ENCODE measurements at regions not wholly inside any gene's neighbourhood (a gene's known extent, or its start where the extent isn't known, plus 50 kb on each side); places are given as distances from the start of the nearest gene placed in this dataset.

DNA sequence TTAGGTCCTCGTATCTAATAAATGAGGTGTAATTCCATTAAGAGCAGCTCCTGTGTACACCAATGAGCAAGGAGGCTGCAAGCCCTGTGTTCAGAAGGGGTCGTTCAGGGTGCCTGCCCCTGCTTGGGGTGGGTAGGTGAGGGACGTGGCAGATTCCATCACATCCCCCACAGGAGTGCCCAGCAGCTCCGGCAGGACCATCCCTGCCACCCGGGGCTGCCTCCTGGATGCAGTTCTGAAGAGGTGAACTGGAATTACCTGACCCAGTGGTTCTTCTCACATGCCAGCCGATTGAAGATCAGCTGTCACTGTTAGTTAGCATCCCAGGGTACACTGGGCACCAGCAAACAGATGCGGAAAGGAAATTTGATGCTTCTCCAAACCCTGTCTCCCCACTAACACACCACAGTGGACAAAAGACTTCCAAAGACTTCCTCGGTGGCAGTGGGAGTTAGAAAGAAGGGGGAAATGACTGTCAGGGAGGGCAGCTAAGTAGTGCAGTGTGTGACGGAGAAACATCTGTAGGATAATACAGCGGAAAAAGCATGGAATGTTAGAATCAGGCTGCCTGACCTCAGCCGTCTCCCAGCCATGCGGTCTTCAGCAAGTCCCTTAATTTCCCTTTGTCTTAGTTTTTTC is 313.6 kb upstream of the ZMIZ1 start:
- no peak for DNase-seq (ENCODE audit: low spot score)
- TF ChIP-seq, protein P1, sequence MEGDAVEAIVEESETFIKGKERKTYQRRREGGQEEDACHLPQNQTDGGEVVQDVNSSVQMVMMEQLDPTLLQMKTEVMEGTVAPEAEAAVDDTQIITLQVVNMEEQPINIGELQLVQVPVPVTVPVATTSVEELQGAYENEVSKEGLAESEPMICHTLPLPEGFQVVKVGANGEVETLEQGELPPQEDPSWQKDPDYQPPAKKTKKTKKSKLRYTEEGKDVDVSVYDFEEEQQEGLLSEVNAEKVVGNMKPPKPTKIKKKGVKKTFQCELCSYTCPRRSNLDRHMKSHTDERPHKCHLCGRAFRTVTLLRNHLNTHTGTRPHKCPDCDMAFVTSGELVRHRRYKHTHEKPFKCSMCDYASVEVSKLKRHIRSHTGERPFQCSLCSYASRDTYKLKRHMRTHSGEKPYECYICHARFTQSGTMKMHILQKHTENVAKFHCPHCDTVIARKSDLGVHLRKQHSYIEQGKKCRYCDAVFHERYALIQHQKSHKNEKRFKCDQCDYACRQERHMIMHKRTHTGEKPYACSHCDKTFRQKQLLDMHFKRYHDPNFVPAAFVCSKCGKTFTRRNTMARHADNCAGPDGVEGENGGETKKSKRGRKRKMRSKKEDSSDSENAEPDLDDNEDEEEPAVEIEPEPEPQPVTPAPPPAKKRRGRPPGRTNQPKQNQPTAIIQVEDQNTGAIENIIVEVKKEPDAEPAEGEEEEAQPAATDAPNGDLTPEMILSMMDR (IDR thresholded peaks at IDR 0.05; ENCODE audit: borderline replicate concordance, control extremely low read depth, extremely low read depth, insufficient read depth, missing control alignments): no peak
- in situ Hi-C loops (cut with MboI; ENCODE audit: low sequenced_read_pairs, unreplicated experiment): no loop called here

DNA sequence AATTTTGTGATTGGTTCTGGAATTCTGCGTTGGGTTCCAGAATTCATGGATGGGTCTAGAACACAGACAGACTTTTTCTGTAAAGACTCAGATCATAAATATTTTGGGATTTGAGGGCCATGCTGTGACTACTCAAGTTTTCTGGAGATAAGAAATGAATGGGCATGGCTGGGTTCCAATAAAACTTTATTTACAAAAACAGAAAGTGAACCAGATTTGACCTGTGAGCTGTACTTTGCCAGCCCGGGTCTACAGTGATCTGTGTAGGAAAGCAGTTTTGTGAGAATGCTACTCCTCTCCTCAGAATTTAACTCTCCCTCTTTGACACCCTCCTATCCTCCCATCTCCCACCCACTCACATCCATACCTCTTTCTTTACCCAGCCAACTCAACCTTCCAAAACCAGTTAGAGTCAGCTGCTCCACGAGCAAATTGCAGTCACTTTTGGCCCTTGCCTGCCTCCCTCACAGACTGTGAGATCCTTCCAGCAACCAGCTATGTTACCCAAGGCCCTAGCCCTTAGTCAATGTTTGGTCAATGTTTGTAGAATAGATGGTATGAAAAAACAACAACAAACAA is 312.8 kb upstream of the ZMIZ1 start:
- DNase-seq (ENCODE audit: low spot score): no peak
- in situ Hi-C loops (cut with MboI; ENCODE audit: low sequenced_read_pairs, unreplicated experiment): no loop called here
- TF ChIP-seq, protein P1 (IDR thresholded peaks at IDR 0.05; ENCODE audit: borderline replicate concordance, control extremely low read depth, extremely low read depth, insufficient read depth, missing control alignments): no peak

DNA sequence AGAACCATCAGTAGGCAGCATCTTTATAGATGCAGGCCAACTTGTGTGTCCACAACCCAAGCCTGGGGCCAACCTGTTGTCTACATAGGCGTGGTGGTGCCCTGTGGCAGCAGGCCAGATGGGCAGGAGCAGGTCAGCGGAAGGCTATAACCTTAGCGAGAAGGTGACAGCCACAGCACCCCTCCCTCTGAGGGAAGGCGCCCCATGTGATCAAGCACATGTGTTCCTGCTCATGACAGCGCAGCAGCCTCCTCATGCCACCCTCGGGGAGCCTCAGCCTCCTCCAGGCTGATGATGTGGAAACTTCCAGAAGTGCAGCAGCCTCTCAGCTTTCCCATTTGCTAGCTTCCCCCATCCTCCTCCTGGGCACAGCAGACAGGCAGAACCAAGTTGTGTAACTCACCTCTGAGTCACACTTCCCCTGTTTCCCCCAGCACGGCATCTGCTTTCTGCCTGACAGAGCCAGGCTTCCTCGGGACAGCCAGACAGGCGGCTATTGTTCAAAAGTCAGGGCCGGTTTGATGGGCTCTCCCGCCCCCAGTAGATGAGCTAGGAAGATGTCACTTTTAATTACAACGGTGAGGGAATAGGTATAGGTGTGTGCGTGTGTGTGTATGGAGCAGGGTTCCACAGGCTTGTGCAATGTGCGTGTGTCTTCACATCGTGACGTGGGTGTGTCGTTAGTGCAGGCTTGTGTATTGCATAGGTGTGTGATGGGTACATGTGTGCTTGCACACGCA is 312.0 kb upstream of the ZMIZ1 start:
- TF ChIP-seq, protein P1 (IDR thresholded peaks at IDR 0.05; ENCODE audit: borderline replicate concordance, control extremely low read depth, extremely low read depth, insufficient read depth, missing control alignments): no peak
- DNase-seq (ENCODE audit: low spot score): no peak
- in situ Hi-C loops (cut with MboI; ENCODE audit: low sequenced_read_pairs, unreplicated experiment): no loop called here

DNA sequence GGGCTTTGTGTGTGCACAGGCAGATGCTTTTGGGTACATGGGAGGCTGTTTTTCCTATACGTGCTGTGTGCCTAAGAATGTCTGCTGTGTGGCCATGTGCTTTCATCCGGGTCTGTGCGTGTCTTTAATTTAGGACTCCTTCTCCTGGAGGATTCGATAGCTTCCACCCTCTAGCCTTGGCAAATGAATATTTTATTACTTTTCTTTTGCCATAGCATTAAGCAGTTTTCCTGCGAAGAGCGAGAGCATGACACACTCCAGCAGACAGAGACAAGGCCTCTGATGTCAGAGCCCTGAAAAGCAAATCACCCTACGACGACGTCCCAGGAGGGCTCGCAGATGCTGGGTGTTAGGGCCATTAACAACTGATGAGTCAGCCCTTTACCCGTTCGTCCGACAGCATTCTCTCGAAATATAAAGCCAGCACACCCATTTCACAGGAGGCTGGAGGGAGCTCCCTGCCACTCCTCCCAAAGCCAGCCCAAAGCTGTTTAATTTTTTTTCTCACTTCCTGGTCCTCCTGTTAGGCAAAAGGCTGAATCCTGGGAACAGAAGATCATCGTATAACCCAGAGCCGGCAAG is 311.3 kb upstream of the ZMIZ1 start:
- TF ChIP-seq, protein P1 (IDR thresholded peaks at IDR 0.05; ENCODE audit: borderline replicate concordance, control extremely low read depth, extremely low read depth, insufficient read depth, missing control alignments): no peak
- DNase-seq (ENCODE audit: low spot score): no peak
- in situ Hi-C loops (cut with MboI; ENCODE audit: low sequenced_read_pairs, unreplicated experiment): no loop called here

DNA sequence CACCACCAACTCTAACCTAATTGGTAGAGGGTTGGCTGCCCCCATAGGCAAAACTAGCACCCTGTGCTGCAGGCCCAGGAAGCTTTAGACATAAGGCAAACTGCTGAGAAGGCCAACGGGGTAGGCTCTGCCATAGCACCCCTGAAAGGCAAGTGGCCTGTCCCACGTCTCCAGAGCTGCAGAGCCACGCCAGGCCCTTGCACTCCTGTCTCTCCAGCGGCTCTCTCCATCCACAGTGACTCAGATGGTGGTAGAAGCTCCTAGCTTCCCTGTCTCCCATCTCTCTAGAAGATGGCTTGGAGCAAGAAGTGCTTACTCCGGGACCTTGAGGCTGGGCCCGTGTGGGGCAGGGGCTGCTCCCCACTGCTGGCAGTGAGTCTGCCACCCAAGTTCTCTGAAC is 310.6 kb upstream of the ZMIZ1 start:
- TF ChIP-seq, protein P1 (IDR thresholded peaks at IDR 0.05; ENCODE audit: borderline replicate concordance, control extremely low read depth, extremely low read depth, insufficient read depth, missing control alignments): no peak
- no peak for DNase-seq (ENCODE audit: low spot score)
- in situ Hi-C loops (cut with MboI; ENCODE audit: low sequenced_read_pairs, unreplicated experiment): no loop called here

DNA sequence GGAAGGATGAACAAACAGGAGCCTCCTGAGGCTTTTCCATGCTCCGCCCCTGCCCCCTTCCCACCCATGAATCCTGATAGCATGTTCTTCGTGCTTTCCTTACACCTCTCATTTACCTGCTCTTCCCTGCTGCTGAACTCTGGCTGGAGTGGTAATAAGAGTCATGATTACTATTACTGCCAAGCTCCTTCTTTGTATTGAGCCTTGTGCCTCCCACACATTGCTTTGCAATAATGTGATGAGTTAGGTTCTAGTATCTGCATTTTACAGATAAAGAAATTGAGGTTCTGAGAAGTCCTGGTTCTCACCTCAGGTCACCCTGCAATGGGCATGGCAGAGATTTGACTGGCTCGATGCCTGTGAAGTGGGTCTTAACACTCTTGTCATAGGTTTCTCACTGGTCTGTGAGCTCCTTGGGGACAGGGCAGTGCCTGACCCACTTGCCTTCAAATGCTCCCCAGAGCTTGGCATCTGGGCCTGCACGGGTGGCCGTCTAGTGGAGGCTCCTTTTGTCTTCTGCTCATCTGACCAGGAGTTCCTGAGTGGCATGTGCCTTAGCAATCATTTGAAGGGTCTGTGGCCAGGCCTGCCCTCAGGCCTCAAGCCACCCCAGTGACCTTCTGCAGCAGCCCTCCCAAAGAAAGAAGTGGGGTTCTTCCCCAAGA is 309.2 kb upstream of the ZMIZ1 start:
- no peak for DNase-seq (ENCODE audit: low spot score)
- TF ChIP-seq, protein P1 (IDR thresholded peaks at IDR 0.05; ENCODE audit: borderline replicate concordance, control extremely low read depth, extremely low read depth, insufficient read depth, missing control alignments): no peak
- in situ Hi-C loops (cut with MboI; ENCODE audit: low sequenced_read_pairs, unreplicated experiment): no loop called here

Data from GM13976 (cell line).